ENCODE measurements at regions not wholly inside any gene's neighbourhood (a gene's known extent, or its start where the extent isn't known, plus 50 kb on each side); places are given as distances from the start of the nearest gene placed in this dataset.

GRCh38 chr13:95496485-95496884 lies 56.0 kb upstream of the CLDN10 start:
- Histone ChIP-seq H3K9ac (ENCODE audit: low read depth in 1 of 2, low read length in 2 of 2) (no peak overlapping the region), H3K4me3 (ENCODE audit: low read depth in 1 of 3, low read length in 3 of 3) (no peak overlapping the region), H3K27me3 (ENCODE audit: control insufficient read depth in 4 of 4, insufficient read depth in 4 of 4, low read length in 3 of 4) (no peaks in the 10 kb centered on the region), H3K36me3 (ENCODE audit: control insufficient read depth in 4 of 4, insufficient read depth in 3 of 4, low read depth in 1 of 4, low read length in 3 of 4) (no peaks in the 10 kb centered on the region), H3K27ac (ENCODE audit: low read depth in 1 of 2, low read length in 2 of 2) (no peak overlapping the region), H3K4me1 (ENCODE audit: control insufficient read depth in 4 of 4, insufficient read depth in 4 of 4, low read length in 3 of 4) (no peaks in the 10 kb centered on the region), H3K9me3 (ENCODE audit: control insufficient read depth in 4 of 4, low read length in 3 of 4) (peaks cover 0 to 4% (median 3%) of the 10 kb centered on the region in 4 donors)
- 71% methylated on average over 4 of the region's 4 CpGs for WGBS
- no peak for DNase-seq (ENCODE audit: low spot score)
- TF ChIP-seq CTCF (IDR thresholded peaks at IDR 0.05; ENCODE audit: low read depth, low read length, missing input control) (no peak), TAF1 (conservative IDR thresholded peaks at IDR 0.05) (no peak), FOXA1 (IDR thresholded peaks at IDR 0.05) (no peak), YY1 (IDR thresholded peaks at IDR 0.05) (no peak), JUND (IDR thresholded peaks at IDR 0.05) (no peak), NR2F2 (IDR thresholded peaks at IDR 0.05) (no peak)
- TF ChIP-seq, protein P1, sequence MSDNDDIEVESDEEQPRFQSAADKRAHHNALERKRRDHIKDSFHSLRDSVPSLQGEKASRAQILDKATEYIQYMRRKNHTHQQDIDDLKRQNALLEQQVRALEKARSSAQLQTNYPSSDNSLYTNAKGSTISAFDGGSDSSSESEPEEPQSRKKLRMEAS (IDR thresholded peaks at IDR 0.05) = no peak

DNA sequence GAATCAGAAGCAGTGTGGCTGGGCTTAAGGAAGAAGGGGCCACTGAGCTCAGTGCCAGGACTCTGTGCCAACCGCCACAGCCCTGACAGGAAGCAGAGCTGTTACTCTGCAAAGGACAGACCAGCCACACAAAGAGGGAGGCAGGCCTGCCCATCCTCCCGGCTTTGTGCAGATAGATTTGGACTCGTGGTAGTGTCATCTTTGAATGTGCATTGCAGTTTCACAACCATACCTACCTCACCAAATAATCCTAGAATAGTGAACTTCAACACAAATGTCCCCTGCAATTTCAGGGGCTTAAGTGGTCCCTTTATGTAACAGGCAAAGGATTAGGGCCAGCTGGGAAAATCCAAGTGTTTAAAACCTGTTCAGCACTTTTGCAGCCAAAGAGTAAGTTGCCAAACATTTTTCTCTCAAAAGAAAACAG lies 55.1 kb upstream of the CLDN10 start:
- no peaks in the 10 kb centered on the region for H3K36me3 ChIP-seq (ENCODE audit: control insufficient read depth in 4 of 4, insufficient read depth in 3 of 4, low read depth in 1 of 4, low read length in 3 of 4)
- 65% methylated on average over 3 of the region's 3 CpGs for WGBS
- no peak overlapping the region for H3K4me3 ChIP-seq (ENCODE audit: low read depth in 1 of 3, low read length in 3 of 3)
- DNase-seq (ENCODE audit: low spot score) = no peak
- H3K9me3 ChIP-seq (ENCODE audit: control insufficient read depth in 4 of 4, low read length in 3 of 4) = peaks cover 0 to 9% (median 3%) of the 10 kb centered on the region in 4 donors
- H3K9ac ChIP-seq (ENCODE audit: low read depth in 1 of 2, low read length in 2 of 2) = no peak overlapping the region
- TF ChIP-seq FOXA1 (IDR thresholded peaks at IDR 0.05) (no peak), EGR1 (IDR thresholded peaks at IDR 0.05; ENCODE audit: low read depth in 2 of 2) (no peak), GABPA (IDR thresholded peaks at IDR 0.05 in 1 of 2, conservative IDR thresholded peaks at IDR 0.05 in 1 of 2) (no peak), TAF1 (conservative IDR thresholded peaks at IDR 0.05) (no peak)
- TF ChIP-seq, protein P1 (IDR thresholded peaks at IDR 0.05) = no peak
- H3K27ac ChIP-seq (ENCODE audit: low read depth in 1 of 2, low read length in 2 of 2) = no peak overlapping the region
- H3K27me3 ChIP-seq (ENCODE audit: control insufficient read depth in 4 of 4, insufficient read depth in 4 of 4, low read length in 3 of 4) = no peaks in the 10 kb centered on the region
- no peaks in the 10 kb centered on the region for H3K4me1 ChIP-seq (ENCODE audit: control insufficient read depth in 4 of 4, insufficient read depth in 4 of 4, low read length in 3 of 4)

DNA sequence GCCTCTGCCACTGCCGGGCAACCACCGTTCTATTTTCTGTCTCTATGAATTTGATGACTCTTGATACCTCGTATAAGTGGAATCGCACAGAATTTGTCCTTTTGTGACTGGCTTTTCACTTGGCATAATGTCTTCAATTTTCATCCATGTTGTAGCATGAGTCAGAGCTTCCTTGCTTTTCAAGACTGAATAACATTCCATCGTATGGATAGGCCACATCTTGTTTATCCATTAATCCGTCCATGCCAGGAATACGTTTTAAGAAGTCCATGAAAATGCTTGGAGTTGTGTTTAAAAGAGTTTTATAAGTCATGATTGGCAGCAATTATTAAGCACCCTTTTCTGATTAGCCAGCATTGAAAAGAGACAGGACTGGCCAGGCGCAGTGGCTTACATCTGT lies 53.6 kb upstream of the CLDN10 start:
- H3K9ac ChIP-seq (ENCODE audit: low read depth in 1 of 2, low read length in 2 of 2) = no peak overlapping the region
- no peaks in the 10 kb centered on the region for H3K4me1 ChIP-seq (ENCODE audit: control insufficient read depth in 4 of 4, insufficient read depth in 4 of 4, low read length in 3 of 4)
- H3K27ac ChIP-seq (ENCODE audit: low read depth in 1 of 2, low read length in 2 of 2) = no peak overlapping the region
- no peak overlapping the region for H3K4me3 ChIP-seq (ENCODE audit: low read depth in 1 of 3, low read length in 3 of 3)
- no peaks in the 10 kb centered on the region for H3K36me3 ChIP-seq (ENCODE audit: control insufficient read depth in 4 of 4, insufficient read depth in 3 of 4, low read depth in 1 of 4, low read length in 3 of 4)
- H3K9me3 ChIP-seq (ENCODE audit: control insufficient read depth in 4 of 4, low read length in 3 of 4) = peaks cover 0 to 9% (median 3%) of the 10 kb centered on the region in 4 donors
- no peaks in the 10 kb centered on the region for H3K27me3 ChIP-seq (ENCODE audit: control insufficient read depth in 4 of 4, insufficient read depth in 4 of 4, low read length in 3 of 4)
- WGBS = 83% methylated on average over 8 of the region's 8 CpGs
- DNase-seq (ENCODE audit: low spot score) = no peak
- TF ChIP-seq EGR1 (IDR thresholded peaks at IDR 0.05; ENCODE audit: low read depth in 2 of 2) (no peak), ATF3 (IDR thresholded peaks at IDR 0.05) (no peak), HNF4G (IDR thresholded peaks at IDR 0.05) (no peak), CTCF (IDR thresholded peaks at IDR 0.05; ENCODE audit: low read depth, low read length, missing input control) (no peak), TAF1 (conservative IDR thresholded peaks at IDR 0.05) (no peak), JUND (IDR thresholded peaks at IDR 0.05) (no peak), HNF4A (conservative IDR thresholded peaks at IDR 0.05) (no peak), SP1 (IDR thresholded peaks at IDR 0.05) (no peak), YY1 (IDR thresholded peaks at IDR 0.05) (no peak), RXRA (IDR thresholded peaks at IDR 0.05) (no peak), GABPA (IDR thresholded peaks at IDR 0.05 in 1 of 2, conservative IDR thresholded peaks at IDR 0.05 in 1 of 2) (no peak), FOXA2 (IDR thresholded peaks at IDR 0.05) (no peak), RAD21 (IDR thresholded peaks at IDR 0.05) (no peak), NR2F2 (IDR thresholded peaks at IDR 0.05) (no peak), FOXA1 (IDR thresholded peaks at IDR 0.05) (no peak)
- TF ChIP-seq, protein P1 (IDR thresholded peaks at IDR 0.05) = no peak
- TF ChIP-seq, protein P2, sequence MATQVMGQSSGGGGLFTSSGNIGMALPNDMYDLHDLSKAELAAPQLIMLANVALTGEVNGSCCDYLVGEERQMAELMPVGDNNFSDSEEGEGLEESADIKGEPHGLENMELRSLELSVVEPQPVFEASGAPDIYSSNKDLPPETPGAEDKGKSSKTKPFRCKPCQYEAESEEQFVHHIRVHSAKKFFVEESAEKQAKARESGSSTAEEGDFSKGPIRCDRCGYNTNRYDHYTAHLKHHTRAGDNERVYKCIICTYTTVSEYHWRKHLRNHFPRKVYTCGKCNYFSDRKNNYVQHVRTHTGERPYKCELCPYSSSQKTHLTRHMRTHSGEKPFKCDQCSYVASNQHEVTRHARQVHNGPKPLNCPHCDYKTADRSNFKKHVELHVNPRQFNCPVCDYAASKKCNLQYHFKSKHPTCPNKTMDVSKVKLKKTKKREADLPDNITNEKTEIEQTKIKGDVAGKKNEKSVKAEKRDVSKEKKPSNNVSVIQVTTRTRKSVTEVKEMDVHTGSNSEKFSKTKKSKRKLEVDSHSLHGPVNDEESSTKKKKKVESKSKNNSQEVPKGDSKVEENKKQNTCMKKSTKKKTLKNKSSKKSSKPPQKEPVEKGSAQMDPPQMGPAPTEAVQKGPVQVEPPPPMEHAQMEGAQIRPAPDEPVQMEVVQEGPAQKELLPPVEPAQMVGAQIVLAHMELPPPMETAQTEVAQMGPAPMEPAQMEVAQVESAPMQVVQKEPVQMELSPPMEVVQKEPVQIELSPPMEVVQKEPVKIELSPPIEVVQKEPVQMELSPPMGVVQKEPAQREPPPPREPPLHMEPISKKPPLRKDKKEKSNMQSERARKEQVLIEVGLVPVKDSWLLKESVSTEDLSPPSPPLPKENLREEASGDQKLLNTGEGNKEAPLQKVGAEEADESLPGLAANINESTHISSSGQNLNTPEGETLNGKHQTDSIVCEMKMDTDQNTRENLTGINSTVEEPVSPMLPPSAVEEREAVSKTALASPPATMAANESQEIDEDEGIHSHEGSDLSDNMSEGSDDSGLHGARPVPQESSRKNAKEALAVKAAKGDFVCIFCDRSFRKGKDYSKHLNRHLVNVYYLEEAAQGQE (IDR thresholded peaks at IDR 0.05) = no peak

Data from liver (tissue), 8 donors.